KMS-11 (cell line): ENCODE measurements at regions not wholly inside any gene's neighbourhood (a gene's known extent, or its start where the extent isn't known, plus 50 kb on each side); places are given as distances from the start of the nearest gene placed in this dataset.

Experiments
- H2AFZ ChIP-seq: fragments of 200-600 bp; sonication (generic); 2 replicates; pipeline ENCODE4 v1.6.1; 2016; ENCODE audit warnings: antibody characterized with exemption, mixed run types, low read depth
- H3K27ac ChIP-seq: fragments of 200-600 bp; sonication (generic); 2 replicates; pipeline ENCODE4 v1.6.1; 2016; ENCODE audit warnings: mild to moderate bottlenecking, mixed run types
- H3K27me3 ChIP-seq: fragments of 200-600 bp; sonication (generic); 2 replicates; pipeline ENCODE4 v1.6.1; 2017; ENCODE audit warnings: mild to moderate bottlenecking, low read depth, mixed run types, moderate library complexity; ENCODE audit not compliant: insufficient read depth
- H3K36me3 ChIP-seq: fragments of 200-600 bp; sonication (generic); 2 replicates; pipeline ENCODE4 v1.6.1; 2017; ENCODE audit warnings: mild to moderate bottlenecking, mixed run types; ENCODE audit not compliant: insufficient read depth
- H3K4me1 ChIP-seq: fragments of 200-600 bp; sonication (generic); 2 replicates; pipeline ENCODE4 v1.6.1; 2016; ENCODE audit warnings: mild to moderate bottlenecking, low read depth, mixed run types; ENCODE audit not compliant: poor library complexity, severe bottlenecking
- H3K4me2 ChIP-seq: fragments of 200-600 bp; sonication (generic); 2 replicates; pipeline ENCODE4 v1.7.0; 2016; ENCODE audit warnings: mild to moderate bottlenecking, mixed run types
- H3K4me3 ChIP-seq: fragments of 200-600 bp; sonication (generic); IDR thresholded peaks from 2 replicates; pipeline ENCODE4 v1.6.1; 2017; ENCODE audit warnings: low read depth, low read length, mixed read lengths; ENCODE audit not compliant: insufficient read depth
- H3K79me2 ChIP-seq: fragments of 200-600 bp; sonication (generic); 2 replicates; pipeline ENCODE4 v1.6.1; 2016; ENCODE audit warnings: low read depth, mixed run types; ENCODE audit not compliant: insufficient read depth
- H3K9ac ChIP-seq: fragments of 200-600 bp; sonication (generic); 2 replicates; pipeline ENCODE4 v1.6.1; 2016; ENCODE audit warnings: mild to moderate bottlenecking, mixed run types
- H4K20me1 ChIP-seq: fragments of 200-600 bp; sonication (generic); 2 replicates; pipeline ENCODE4 v1.6.1; 2016; ENCODE audit warnings: mild to moderate bottlenecking, mixed run types; ENCODE audit not compliant: insufficient read depth
- TF ChIP-seq, protein P1 (sequence below): fragments of 200-600 bp; sonication (generic); conservative IDR thresholded peaks from 2 replicates; pipeline ENCODE4 v1.6.1; 2017; ENCODE audit warnings: low read depth, mild to moderate bottlenecking, antibody characterized with exemption, low read length, moderate library complexity, mixed read lengths

DNA sequence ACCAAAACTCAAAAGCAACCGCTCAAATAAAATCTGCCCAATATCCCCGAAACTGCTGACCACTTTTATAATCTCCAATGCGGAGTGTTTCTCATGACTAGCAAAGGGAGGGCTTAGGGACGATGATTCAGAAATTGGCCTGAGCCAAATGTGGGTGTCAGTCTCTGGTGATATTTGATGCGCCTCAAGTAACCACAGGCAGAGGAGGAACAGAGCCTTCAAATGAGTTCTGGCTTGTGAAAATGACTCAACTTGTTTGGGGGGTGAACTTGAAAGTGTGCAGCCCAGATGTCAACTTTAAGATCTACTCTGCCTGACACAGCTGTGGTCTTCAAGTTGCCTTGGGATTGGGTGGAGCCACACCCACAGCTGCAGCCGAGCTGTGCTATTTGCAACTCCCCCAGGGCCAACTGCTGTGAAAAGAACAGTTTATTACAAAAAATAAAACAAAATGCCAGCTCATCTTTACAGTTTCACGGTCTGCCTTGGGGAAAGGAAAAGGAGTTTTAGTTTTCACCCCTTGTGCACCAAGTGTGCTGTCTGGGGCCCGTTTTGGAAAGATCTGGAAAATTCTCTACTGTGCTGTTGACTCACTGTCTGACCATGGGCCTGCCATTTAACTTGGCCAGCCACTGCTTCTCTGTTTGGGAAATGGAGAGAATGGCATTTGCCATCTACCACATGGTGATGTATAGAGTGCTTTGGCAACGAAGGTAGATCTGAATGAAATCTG lies 222.1 kb downstream of the MTX2 start:
- H4K20me1 ChIP-seq: no peaks in the 10 kb centered on the region

DNA sequence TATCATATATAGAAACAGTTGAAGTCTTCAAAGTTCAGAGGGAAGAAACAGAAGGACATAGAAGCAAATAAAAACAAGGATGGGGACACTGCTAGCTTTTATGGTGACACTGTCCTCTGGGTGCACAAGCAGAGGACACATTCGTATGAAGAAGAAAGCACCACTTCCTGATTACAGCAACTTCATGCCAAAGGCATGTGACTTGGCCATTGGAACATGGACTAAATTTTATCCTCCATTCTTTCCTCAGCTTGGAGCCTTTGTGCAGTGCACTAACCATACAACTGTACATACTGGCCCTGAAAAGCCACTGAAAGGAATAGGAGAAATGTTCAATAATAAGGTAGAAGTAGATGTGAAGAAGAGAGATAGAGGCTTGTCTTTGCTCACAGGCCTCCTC lies 223.3 kb downstream of the MTX2 start:
- Histone ChIP-seq H3K4me1 (peaks cover 94% of the 10 kb centered on the region), H3K36me3 (no peaks in the 10 kb centered on the region), H4K20me1 (no peaks in the 10 kb centered on the region), H3K9ac (no peak overlapping the region; the same call in 1 of the 2 replicates), H3K27ac (peak overlapping the region; percentile 92), H3K79me2 (no peaks in the 10 kb centered on the region), H3K27me3 (no peaks in the 10 kb centered on the region), H3K4me3 (no peak overlapping the region), H3K4me2 (peak overlapping the region; percentile 60), H2AFZ (no peak overlapping the region; the same call in 1 of the 2 replicates)
- TF ChIP-seq, protein P1, sequence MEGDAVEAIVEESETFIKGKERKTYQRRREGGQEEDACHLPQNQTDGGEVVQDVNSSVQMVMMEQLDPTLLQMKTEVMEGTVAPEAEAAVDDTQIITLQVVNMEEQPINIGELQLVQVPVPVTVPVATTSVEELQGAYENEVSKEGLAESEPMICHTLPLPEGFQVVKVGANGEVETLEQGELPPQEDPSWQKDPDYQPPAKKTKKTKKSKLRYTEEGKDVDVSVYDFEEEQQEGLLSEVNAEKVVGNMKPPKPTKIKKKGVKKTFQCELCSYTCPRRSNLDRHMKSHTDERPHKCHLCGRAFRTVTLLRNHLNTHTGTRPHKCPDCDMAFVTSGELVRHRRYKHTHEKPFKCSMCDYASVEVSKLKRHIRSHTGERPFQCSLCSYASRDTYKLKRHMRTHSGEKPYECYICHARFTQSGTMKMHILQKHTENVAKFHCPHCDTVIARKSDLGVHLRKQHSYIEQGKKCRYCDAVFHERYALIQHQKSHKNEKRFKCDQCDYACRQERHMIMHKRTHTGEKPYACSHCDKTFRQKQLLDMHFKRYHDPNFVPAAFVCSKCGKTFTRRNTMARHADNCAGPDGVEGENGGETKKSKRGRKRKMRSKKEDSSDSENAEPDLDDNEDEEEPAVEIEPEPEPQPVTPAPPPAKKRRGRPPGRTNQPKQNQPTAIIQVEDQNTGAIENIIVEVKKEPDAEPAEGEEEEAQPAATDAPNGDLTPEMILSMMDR: no peak

More for the DNA sequence above, 222.1 kb downstream of the MTX2 start:
- Histone ChIP-seq H3K36me3 (no peaks in the 10 kb centered on the region), H2AFZ (peak overlapping the region; percentile 53; the same call in 1 of the 2 replicates), H3K79me2 (no peaks in the 10 kb centered on the region), H3K4me1 (peaks cover 81% of the 10 kb centered on the region), H3K9ac (peak overlapping the region; percentile 54; the same call in 1 of the 2 replicates), H3K4me3 (no peak overlapping the region), H3K27me3 (no peaks in the 10 kb centered on the region), H3K4me2 (peak overlapping the region; percentile 67), H3K27ac (peak overlapping the region; percentile 92)
- TF ChIP-seq, protein P1: no peak

DNA sequence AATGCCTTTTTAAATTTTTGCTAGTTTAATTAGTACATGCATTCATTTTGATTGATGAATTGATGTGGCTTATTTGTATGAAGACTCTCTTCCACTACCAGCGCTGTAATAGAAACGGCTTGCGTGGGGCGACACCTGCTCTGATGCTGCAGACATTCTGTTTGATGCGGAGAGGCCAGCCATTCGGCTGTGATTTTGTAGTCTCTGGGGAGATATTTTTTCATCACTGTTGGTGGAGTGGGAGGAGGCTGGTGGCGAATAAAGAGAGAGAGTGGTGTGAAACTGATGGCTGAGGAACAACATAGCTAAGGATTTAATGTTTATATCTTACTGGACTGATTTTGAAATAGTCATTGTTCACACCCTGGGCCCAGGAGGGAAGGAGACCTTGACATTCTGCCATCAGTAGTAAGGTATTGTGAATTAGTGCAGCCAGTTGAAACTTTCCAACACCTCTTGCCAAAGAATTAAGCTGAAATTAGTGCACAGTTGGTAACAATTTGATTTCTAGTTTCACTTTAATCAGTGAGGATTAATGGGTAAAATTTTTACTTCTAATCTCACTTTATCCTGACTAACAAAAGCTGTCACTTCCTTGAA lies 224.1 kb downstream of the MTX2 start:
- Histone ChIP-seq H4K20me1 (no peaks in the 10 kb centered on the region), H3K4me3 (no peak overlapping the region), H3K27ac (peak overlapping the region; percentile 17; the same call in 1 of the 2 replicates), H3K4me2 (peak overlapping the region; percentile 60), H3K9ac (no peak overlapping the region), H3K27me3 (no peaks in the 10 kb centered on the region), H2AFZ (0 out of 2 replicates have a peak overlapping the region, but pooled peaks have one; percentile 5), H3K36me3 (no peaks in the 10 kb centered on the region), H3K4me1 (peaks cover 92% of the 10 kb centered on the region), H3K79me2 (no peaks in the 10 kb centered on the region)
- TF ChIP-seq, protein P1: no peak

DNA sequence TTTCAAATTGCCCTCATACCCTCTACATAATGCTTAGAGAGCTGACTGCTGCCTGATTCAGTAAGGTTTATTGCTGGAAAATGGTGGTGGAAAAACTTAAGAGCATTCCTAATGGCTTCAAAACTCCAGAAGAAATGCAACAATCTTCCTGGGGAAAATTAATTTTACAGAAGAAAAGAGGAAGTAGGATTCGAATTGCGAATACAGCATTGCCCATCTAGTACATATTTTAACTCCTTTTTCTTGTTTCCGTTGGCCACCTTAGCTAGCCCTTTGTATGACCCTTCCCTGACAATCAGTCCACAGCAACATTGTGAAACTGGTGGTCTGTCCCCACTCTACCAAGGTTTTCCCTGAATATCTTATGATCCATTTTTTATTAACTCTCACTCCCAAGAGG lies 224.7 kb downstream of the MTX2 start:
- Histone ChIP-seq H3K79me2 (no peaks in the 10 kb centered on the region), H3K9ac (no peak overlapping the region), H3K27ac (peak overlapping the region; percentile 17; the same call in 1 of the 2 replicates), H3K4me1 (peaks cover 86% of the 10 kb centered on the region), H3K4me2 (peak overlapping the region; percentile 60; the same call in 1 of the 2 replicates), H4K20me1 (no peaks in the 10 kb centered on the region), H3K36me3 (no peaks in the 10 kb centered on the region), H3K27me3 (no peaks in the 10 kb centered on the region), H2AFZ (0 out of 2 replicates have a peak overlapping the region, but pooled peaks have one; percentile 5), H3K4me3 (no peak overlapping the region)
- TF ChIP-seq, protein P1: no peak
